Vagina (tissue), 2 donors: ENCODE measurements at regions not wholly inside any gene's neighbourhood (a gene's known extent, or its start where the extent isn't known, plus 50 kb on each side); places are given as distances from the start of the nearest gene placed in this dataset.

Experiments
- DNase-seq, 2 donors: peaks; one replicate each; pipeline ENCODE4 v3.0.0-alpha.2; 2017; ENCODE audit errors: extremely low spot score in 2 of 2
- H3K27ac ChIP-seq: fragments of 200-600 bp; sonication (generic); one replicate; pipeline ENCODE4 v1.5.1; 2019
- H3K27me3 ChIP-seq: fragments of 200-600 bp; sonication (generic); one replicate; pipeline ENCODE4 v1.5.1; 2019
- H3K36me3 ChIP-seq, 2 donors: fragments of 200-600 bp; sonication (generic); one replicate each; pipeline ENCODE4 v1.5.1; 2017 to 2019
- H3K4me1 ChIP-seq: fragments of 200-600 bp; sonication (generic); one replicate; pipeline ENCODE4 v1.5.1; 2019
- H3K4me3 ChIP-seq, 2 donors: fragments of 200-600 bp; sonication (generic); 1 replicate in 1 of 2; 2 replicates in 1 of 2; pipeline ENCODE4 v1.5.1; 2016 to 2019
- H3K9me3 ChIP-seq: fragments of 200-600 bp; sonication (generic); one replicate; pipeline ENCODE4 v1.5.1; 2019
- CTCF ChIP-seq, 3 experiments: fragments of 450-650 bp in 2 of 3; fragments of 200-600 bp in 1 of 3; sonication (generic) in 1 of 3; IDR thresholded peaks; one replicate each; pipeline ENCODE4 v1.5.1; 2017 to 2019; ENCODE audit warnings: antibody characterized with exemption in 3 of 3, mild to moderate bottlenecking in 2 of 3, moderate library complexity in 2 of 3
- POLR2A ChIP-seq, 2 donors: fragments of 450-650 bp; IDR thresholded peaks; one replicate each; pipeline ENCODE4 v1.6.1; 2017; ENCODE audit warnings: antibody characterized with exemption in 2 of 2, mild to moderate bottlenecking in 2 of 2, moderate library complexity in 2 of 2
- POLR2AphosphoS5 ChIP-seq, 2 donors: sonication (generic); formaldehyde crosslinking; IDR thresholded peaks; one replicate each; pipeline ENCODE4 v1.9.0; 2017; ENCODE audit warnings: antibody characterized with exemption in 2 of 2, mild to moderate bottlenecking in 2 of 2, low read depth in 1 of 2; ENCODE audit not compliant: insufficient read depth in 1 of 2
- intact Hi-C: fragments of 100-400 bp; cut with DNase I; formaldehyde crosslinking; loops from one replicate; pipeline ENCODE4 v1.15.1; 2023

GRCh38 chr12:124720681-124721500, 142.8 kb downstream of the SCARB1 start:
- Histone ChIP-seq H3K36me3 (no peaks in the 10 kb centered on the region), H3K27ac (peak overlapping the region; percentile 74), H3K4me1 (peaks cover 26% of the 10 kb centered on the region), H3K9me3 (no peaks in the 10 kb centered on the region), H3K4me3 (no peak overlapping the region), H3K27me3 (no peaks in the 10 kb centered on the region)
- intact Hi-C loops = no loop called here
- no peak for TF ChIP-seq POLR2A (IDR thresholded peaks at IDR 0.05)
- peak; percentile 47 to 48 for TF ChIP-seq POLR2AphosphoS5 (IDR thresholded peaks at IDR 0.05; ENCODE audit: insufficient read depth in 1 of 2, low read depth in 1 of 2)
- no peak for TF ChIP-seq CTCF (IDR thresholded peaks at IDR 0.05)
- no peak for DNase-seq

- intact Hi-C loops = no loop called here
Measured at GRCh38 chr12:124720004-124720680, 143.5 kb downstream of the SCARB1 start.

GRCh38 chr12:124719231-124719630, 144.4 kb downstream of the SCARB1 start:
- Histone ChIP-seq H3K9me3 (no peaks in the 10 kb centered on the region), H3K27ac (peak overlapping the region; percentile 74), H3K27me3 (no peaks in the 10 kb centered on the region), H3K4me1 (peaks cover 31% of the 10 kb centered on the region), H3K4me3 (no peak overlapping the region), H3K36me3 (no peaks in the 10 kb centered on the region)
- intact Hi-C loops = loop anchor here (10.0 kb wide), 1 partner anchor 46 kb away; no protein-coding TSS in a partner anchor
- no peak for DNase-seq
- no peak for TF ChIP-seq CTCF (IDR thresholded peaks at IDR 0.05)

More at GRCh38 chr12:124720004-124720680, 143.5 kb downstream of the SCARB1 start:
- H3K4me1 ChIP-seq = peaks cover 26% of the 10 kb centered on the region
- peak in 1 of 3 experiments; percentile 16 for TF ChIP-seq CTCF (IDR thresholded peaks at IDR 0.05)
- TF ChIP-seq POLR2A (IDR thresholded peaks at IDR 0.05) = no peak
- no peak for TF ChIP-seq POLR2AphosphoS5 (IDR thresholded peaks at IDR 0.05; ENCODE audit: insufficient read depth in 1 of 2, low read depth in 1 of 2)
- no peaks in the 10 kb centered on the region for H3K9me3 ChIP-seq
- DNase-seq = no peak
- no peaks in the 10 kb centered on the region for H3K27me3 ChIP-seq
- no peaks in the 10 kb centered on the region for H3K36me3 ChIP-seq
- H3K27ac ChIP-seq = peak overlapping the region; percentile 74
- no peak overlapping the region for H3K4me3 ChIP-seq

GRCh38 chr12:124718458-124718857, 145.2 kb downstream of the SCARB1 start:
- Histone ChIP-seq H3K4me3 (no peak overlapping the region), H3K4me1 (peaks cover 39% of the 10 kb centered on the region), H3K27ac (no peak overlapping the region), H3K9me3 (no peaks in the 10 kb centered on the region), H3K36me3 (no peaks in the 10 kb centered on the region), H3K27me3 (no peaks in the 10 kb centered on the region)
- TF ChIP-seq CTCF (IDR thresholded peaks at IDR 0.05) = no peak
- no peak for TF ChIP-seq POLR2AphosphoS5 (IDR thresholded peaks at IDR 0.05; ENCODE audit: insufficient read depth in 1 of 2, low read depth in 1 of 2)
- TF ChIP-seq POLR2A (IDR thresholded peaks at IDR 0.05) = no peak
- intact Hi-C loops = loop anchor here (10.0 kb wide), 1 partner anchor 46 kb away; no protein-coding TSS in a partner anchor
- no peak for DNase-seq

GRCh38 chr12:124718036-124718435, 145.6 kb downstream of the SCARB1 start:
- peaks cover 43% of the 10 kb centered on the region for H3K4me1 ChIP-seq
- no peak overlapping the region for H3K4me3 ChIP-seq
- H3K36me3 ChIP-seq = no peaks in the 10 kb centered on the region
- intact Hi-C loops = loop anchor here (10.0 kb wide), 1 partner anchor 47 kb away; no protein-coding TSS in a partner anchor
- TF ChIP-seq CTCF (IDR thresholded peaks at IDR 0.05) (no peak), POLR2AphosphoS5 (IDR thresholded peaks at IDR 0.05; ENCODE audit: insufficient read depth in 1 of 2, low read depth in 1 of 2) (no peak), POLR2A (IDR thresholded peaks at IDR 0.05) (no peak)
- H3K27me3 ChIP-seq = no peaks in the 10 kb centered on the region
- H3K27ac ChIP-seq = no peak overlapping the region
- DNase-seq = no peak
- H3K9me3 ChIP-seq = no peaks in the 10 kb centered on the region
